Activated naive CD8-positive, alpha-beta T cell treated with anti-CD3 and anti-CD28 coated beads, Interleukin-2, amount 10 ng/mL, durations not matched to agents 7 days and 5 days (primary cell): ENCODE measurements at regions not wholly inside any gene's neighbourhood (a gene's known extent, or its start where the extent isn't known, plus 50 kb on each side); places are given as distances from the start of the nearest gene placed in this dataset.
"Not testable (repeated sequence)": the region's sequence is repeated elsewhere in the genome, so short reads cannot be mapped to it uniquely, and the experiment has no call there.

Source experiments
- ATAC-seq: fragments of 150-1000 bp; cut with Tn5 transposase; one replicate; pipeline ENCODE4 v1.10.0; 2021; ENCODE audit warnings: low read depth, moderate library complexity
- POLR2A ChIA-PET: fragments of 350-600 bp; sonication (Branson Sonifier 250); formaldehyde crosslinking; loops from one replicate; lab custom pipeline; 2021; ENCODE audit warnings: antibody characterized with exemption; lab: Charles Lee
- DNase-seq: peaks from one replicate; pipeline ENCODE4 v3.0.0; 2021
- H3K27ac Mint-ChIP-seq: one replicate; pipeline ENCODE4 v1.8.0; 2022; ENCODE audit warnings: mild to moderate bottlenecking, mixed read lengths
- H3K27me3 Mint-ChIP-seq: one replicate; pipeline ENCODE4 v1.8.0; 2022; ENCODE audit warnings: mild to moderate bottlenecking, moderate library complexity, mixed read lengths
- H3K36me3 Mint-ChIP-seq: one replicate; pipeline ENCODE4 v1.8.0; 2021; ENCODE audit warnings: mild to moderate bottlenecking, mixed read lengths
- H3K4me1 Mint-ChIP-seq: one replicate; pipeline ENCODE4 v1.8.0; 2021; ENCODE audit warnings: mixed read lengths
- H3K4me3 Mint-ChIP-seq: one replicate; pipeline ENCODE4 v1.8.0; 2022; ENCODE audit warnings: mild to moderate bottlenecking, moderate library complexity, mixed read lengths
- H3K9me3 Mint-ChIP-seq: one replicate; pipeline ENCODE4 v1.8.0; 2021; ENCODE audit warnings: mixed read lengths

DNA sequence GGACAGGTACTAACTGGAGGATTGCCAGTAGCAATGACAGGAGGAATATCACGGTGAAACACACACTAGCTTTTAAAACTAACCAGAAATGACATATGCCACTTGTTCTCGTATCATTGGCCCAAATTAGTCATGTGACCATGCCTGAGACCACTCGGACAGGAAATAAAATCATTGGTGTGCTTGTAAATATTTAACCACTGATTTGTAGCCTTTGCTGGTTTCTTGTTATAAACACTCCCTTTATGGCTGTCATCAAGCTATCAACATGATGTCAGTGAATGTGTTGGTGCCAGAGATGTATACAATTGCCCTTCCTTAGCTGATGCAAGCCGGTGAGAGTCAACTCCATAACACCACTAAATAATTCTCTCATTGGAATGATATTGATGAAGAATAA is 123.7 kb upstream of the ANKH start:
- Mint-ChIP-seq H3K4me3 (no peak overlapping the region), H3K27me3 (peaks cover 7% of the 10 kb centered on the region), H3K27ac (no peak overlapping the region), H3K4me1 (peaks cover 17% of the 10 kb centered on the region), H3K36me3 (peaks cover 7% of the 10 kb centered on the region), H3K9me3 (peaks cover 8% of the 10 kb centered on the region)
- ATAC-seq (no peak), DNase-seq (no peak)
- POLR2A ChIA-PET = no interaction called here

DNA sequence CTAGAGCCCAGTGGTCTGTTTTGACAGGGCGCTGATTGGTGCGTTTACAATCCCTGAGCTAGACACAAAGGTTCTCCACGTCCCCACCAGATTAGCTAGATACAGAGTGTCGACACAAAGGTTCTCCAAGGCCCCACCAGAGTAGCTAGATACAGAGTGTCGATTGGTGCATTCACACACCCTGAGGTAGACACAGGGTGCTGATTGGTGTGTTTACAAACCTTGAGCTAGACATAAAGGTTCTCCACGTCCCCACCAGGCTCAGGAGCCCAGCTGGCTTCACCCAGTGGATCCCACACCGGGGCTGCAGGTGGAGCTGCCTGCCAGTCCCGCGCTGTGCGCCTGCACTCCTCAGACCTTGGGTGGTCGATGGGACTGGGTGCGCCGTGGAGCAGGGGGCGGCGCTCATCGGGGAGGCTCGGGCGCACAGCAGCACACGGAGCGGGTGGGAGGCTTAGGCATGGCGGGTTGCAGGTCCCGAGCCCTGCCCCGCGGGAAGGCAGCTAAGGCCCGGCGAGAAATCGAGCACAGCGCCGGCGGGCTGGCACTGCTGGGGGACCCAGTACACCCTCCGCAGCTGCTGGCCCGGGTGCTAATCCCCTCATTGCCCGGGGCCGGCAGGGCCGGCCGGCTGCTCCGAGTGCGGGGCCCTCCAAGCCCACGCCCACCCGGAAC is 122.0 kb upstream of the ANKH start:
- ATAC-seq, H3K9me3 Mint-ChIP-seq, H3K27me3 Mint-ChIP-seq, DNase-seq, H3K36me3 Mint-ChIP-seq: not testable (repeated sequence)
- H3K4me1 Mint-ChIP-seq = peaks cover 14% of the 10 kb centered on the region
- peak overlapping the region; percentile 94 for H3K27ac Mint-ChIP-seq
- POLR2A ChIA-PET = interaction anchor here (0.7 to 1.8 kb wide), 3 partner anchors 90 to 123 kb away, joined by 4 to 6 read pairs (median 4); partner anchors contain the start of gene ANKH
- H3K4me3 Mint-ChIP-seq = peak overlapping the region; percentile 88

DNA sequence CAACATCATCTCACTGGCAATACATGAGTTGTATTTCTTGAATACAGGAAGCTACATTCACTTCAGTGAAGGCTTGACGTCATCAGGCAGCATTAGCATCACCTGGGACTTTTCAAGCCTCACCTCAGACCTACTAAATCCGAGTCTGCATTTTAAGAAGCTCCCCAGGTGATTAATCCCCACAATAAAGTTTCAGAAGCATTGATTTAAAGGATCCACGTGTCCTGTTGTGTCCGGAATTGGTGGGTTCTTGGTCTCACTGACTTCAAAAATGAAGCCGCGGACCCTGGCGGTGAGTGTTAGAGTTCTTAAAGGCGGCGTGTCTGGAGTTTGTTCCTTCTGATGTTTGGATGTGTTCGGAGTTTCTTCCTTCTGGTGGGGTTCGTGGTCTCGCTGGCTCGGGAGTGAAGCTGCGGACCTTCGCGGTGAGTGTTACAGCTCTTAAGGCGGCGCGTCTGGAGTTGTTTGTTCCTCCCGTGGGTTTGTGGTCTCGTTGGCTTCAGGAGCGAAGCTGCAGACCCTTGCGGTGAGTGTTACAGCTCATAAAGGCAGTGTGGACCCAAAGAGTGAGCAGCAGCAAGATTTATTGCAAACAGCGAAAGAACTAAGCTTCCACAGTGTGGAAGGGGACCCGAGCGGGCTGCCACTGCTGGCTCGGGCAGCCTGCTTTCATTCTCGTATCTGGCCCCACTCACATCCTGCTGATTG is 121.3 kb upstream of the ANKH start:
- H3K27me3 Mint-ChIP-seq, H3K36me3 Mint-ChIP-seq, H3K9me3 Mint-ChIP-seq: not testable (repeated sequence)
- Mint-ChIP-seq H3K4me1 (peaks cover 11% of the 10 kb centered on the region), H3K27ac (peak overlapping the region; percentile 94), H3K4me3 (peak overlapping the region; percentile 88)
- DNase-seq (peak; percentile 60), ATAC-seq (peak; percentile 97)
- POLR2A ChIA-PET = interaction anchor here (0.7 to 1.8 kb wide), 8 partner anchors 9 to 627 kb away, joined by 3 to 7 read pairs (median 4); partner anchors contain the start of gene ANKH

DNA sequence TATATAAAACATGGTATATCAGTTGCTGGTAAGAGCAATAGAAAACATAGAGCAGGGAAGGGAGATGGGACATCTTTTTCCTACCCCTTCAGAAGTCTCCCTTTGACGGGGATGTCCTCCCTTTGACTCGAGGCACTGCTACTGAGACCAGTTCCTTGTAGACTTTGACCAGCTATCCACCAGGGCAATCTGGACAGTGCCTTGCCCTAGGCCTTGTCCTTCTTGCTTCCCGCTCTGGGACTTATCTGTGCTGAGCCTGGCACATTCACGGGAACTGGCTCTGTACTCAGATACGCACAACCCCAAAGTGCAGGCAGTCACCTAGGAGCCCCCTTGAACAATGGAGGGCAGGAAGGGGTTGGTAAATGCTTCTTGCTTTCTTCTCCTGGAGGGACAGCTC is 116.6 kb upstream of the ANKH start:
- Mint-ChIP-seq H3K36me3 (no peaks in the 10 kb centered on the region), H3K4me1 (peaks cover 27% of the 10 kb centered on the region), H3K27ac (no peak overlapping the region), H3K9me3 (no peaks in the 10 kb centered on the region), H3K27me3 (no peaks in the 10 kb centered on the region), H3K4me3 (no peak overlapping the region)
- no peak for ATAC-seq
- POLR2A ChIA-PET = no interaction called here
- DNase-seq = no peak

DNA sequence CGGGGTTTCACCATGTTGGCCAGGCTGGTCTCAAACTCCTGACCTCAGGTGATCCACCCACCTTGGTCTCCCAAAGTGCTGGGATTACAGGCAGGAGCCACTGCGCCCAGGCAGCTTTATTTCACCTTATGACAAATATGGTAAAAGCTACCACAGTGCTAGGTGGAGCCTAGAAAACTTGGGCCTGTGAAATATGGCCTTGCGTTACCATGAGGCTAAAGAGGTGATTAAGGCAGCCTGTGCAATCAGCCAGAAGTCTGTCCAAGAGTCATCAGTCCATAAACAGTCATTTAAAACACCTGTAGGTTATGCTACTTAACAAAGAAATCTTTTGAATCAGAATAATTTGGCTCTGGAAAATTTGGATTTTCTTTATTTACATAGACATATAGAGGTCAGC is 114.8 kb upstream of the ANKH start:
- Mint-ChIP-seq H3K4me1 (peaks cover 18% of the 10 kb centered on the region), H3K36me3 (no peaks in the 10 kb centered on the region), H3K4me3 (no peak overlapping the region), H3K27ac (no peak overlapping the region), H3K27me3 (no peaks in the 10 kb centered on the region), H3K9me3 (peaks cover 3% of the 10 kb centered on the region)
- ATAC-seq (no peak), DNase-seq (no peak)
- POLR2A ChIA-PET = no interaction called here

DNA sequence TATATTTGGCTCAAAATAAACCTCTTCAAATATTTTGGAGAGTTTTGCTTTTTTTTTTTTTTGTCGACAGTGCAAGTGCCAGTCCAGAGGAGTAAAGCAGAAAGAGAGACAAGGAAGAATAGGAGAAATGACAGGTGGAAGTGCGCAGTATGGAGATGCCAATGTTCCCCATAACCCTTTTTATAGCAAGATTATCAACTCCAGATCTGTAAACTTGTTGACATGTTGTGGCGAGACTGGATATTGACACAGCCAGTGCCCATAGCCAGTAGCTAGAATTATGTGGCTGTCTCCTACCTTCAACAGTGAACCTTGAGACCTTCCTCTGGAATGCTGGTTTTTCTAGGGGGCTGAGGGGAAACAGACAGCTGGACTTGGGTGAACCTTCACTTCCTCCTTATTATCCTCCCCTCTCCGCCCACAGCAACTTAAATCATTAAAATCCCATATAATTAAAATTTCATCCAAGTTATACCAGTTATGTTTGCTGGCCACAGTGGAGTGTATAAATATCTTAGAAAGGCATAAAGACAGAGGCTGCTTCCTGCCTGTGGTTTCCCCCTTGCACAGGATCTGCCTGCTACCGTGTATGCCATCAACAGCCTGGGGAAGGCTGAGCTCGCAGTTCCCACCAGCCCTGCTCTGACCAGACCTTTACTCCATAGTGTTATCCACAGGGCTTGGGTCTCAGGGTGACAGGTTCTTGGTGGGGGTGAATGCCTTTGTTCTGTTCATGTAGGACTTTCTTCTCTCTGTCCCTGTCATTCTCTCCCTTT is 112.3 kb upstream of the ANKH start:
- Mint-ChIP-seq H3K9me3 (peaks cover 7% of the 10 kb centered on the region), H3K4me1 (peaks cover 18% of the 10 kb centered on the region), H3K27ac (no peak overlapping the region), H3K36me3 (no peaks in the 10 kb centered on the region), H3K27me3 (no peaks in the 10 kb centered on the region), H3K4me3 (peak overlapping the region; percentile 11)
- POLR2A ChIA-PET = interaction anchor here (1.0 kb wide), 1 partner anchor 9 kb away, joined by 7 read pairs; no protein-coding TSS in a partner anchor
- ATAC-seq (peak; percentile 97), DNase-seq (no peak)

DNA sequence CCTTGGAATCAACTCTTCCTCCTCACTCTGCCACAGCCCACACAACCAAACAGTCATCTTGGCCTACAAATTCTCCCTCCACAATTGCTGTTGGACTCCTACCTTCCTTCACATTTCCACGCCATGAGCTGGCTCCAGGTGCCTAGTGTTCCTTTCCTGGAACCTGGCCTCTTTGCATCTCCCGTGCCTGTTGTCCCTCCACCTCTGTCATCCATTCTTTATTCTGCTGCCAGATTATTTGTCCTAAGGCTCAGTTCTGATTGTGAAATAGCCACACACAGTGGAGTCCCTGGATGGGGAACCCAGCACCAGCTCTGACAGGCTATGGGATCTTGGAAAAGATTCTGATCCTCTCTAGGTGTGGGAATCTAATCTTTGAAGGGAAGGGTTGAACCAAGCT is 109.1 kb upstream of the ANKH start:
- H3K27me3 Mint-ChIP-seq = no peaks in the 10 kb centered on the region
- H3K27ac Mint-ChIP-seq = no peak overlapping the region

DNA sequence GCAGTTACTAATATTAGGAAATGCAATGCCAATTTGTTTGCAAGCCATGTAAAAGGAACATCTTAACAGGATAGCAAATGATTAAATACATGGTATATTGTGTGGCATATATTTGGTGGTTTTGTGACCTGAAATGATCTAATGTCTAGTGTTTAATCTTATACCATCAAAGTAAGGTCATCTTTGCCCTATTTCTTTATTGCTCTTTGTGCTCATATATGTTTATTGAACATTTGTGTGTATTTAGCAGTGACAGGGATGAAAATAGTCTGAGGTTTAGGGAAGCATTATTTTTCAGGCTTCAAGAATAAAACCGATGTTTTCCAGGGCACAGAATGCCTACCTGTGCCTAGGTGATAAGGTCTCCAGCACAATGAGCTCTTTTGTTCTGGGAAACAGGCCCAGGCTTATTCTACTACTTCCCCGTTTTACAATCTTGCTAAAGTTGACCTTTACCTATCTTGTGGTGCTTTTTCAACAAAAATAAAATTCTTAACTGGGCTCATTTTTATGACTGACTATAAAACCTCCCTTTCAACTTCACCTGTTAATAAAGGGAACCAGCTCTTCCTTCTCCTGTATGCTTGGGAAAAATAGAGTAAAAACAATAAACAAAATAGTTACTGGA is 105.6 kb upstream of the ANKH start:
- no peak overlapping the region for H3K27ac Mint-ChIP-seq
- no peak for ATAC-seq
- H3K4me1 Mint-ChIP-seq = no peaks in the 10 kb centered on the region
- POLR2A ChIA-PET = no interaction called here
- no peak for DNase-seq
- H3K36me3 Mint-ChIP-seq = no peaks in the 10 kb centered on the region
- no peak overlapping the region for H3K4me3 Mint-ChIP-seq
- H3K9me3 Mint-ChIP-seq = peaks cover 7% of the 10 kb centered on the region
- H3K27me3 Mint-ChIP-seq = peaks cover 9% of the 10 kb centered on the region

More for the DNA sequence above, 109.1 kb upstream of the ANKH start:
- DNase-seq (no peak), ATAC-seq (no peak)
- no peak overlapping the region for H3K4me3 Mint-ChIP-seq
- peaks cover 18% of the 10 kb centered on the region for H3K4me1 Mint-ChIP-seq
- H3K36me3 Mint-ChIP-seq = no peaks in the 10 kb centered on the region
- H3K9me3 Mint-ChIP-seq = peaks cover 7% of the 10 kb centered on the region
- POLR2A ChIA-PET = no interaction called here

DNA sequence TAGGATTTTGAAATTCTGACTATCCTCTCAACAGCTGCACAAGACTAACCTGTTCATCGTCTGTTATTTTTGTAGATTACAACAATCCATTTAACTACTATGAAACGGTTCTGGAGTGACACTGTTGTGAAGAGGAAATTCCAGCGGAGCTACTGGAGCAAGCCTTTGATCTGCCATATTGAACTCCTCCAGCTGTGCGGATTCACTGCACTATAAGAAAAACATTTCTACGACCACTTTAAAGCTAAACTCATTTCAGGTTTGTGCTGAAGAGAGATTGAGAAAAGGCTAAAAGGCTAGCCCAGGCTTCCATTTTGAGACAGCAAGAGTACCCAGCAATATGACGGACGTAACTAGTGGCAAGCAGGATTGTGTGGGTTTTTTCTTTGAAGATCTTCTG is 104.9 kb upstream of the ANKH start:
- H3K27ac Mint-ChIP-seq = no peak overlapping the region
- H3K36me3 Mint-ChIP-seq = no peaks in the 10 kb centered on the region
- H3K4me1 Mint-ChIP-seq = no peaks in the 10 kb centered on the region
- POLR2A ChIA-PET = no interaction called here
- ATAC-seq (no peak), DNase-seq (no peak)
- H3K4me3 Mint-ChIP-seq = no peak overlapping the region
- H3K27me3 Mint-ChIP-seq = peaks cover 9% of the 10 kb centered on the region
- peaks cover 6% of the 10 kb centered on the region for H3K9me3 Mint-ChIP-seq

DNA sequence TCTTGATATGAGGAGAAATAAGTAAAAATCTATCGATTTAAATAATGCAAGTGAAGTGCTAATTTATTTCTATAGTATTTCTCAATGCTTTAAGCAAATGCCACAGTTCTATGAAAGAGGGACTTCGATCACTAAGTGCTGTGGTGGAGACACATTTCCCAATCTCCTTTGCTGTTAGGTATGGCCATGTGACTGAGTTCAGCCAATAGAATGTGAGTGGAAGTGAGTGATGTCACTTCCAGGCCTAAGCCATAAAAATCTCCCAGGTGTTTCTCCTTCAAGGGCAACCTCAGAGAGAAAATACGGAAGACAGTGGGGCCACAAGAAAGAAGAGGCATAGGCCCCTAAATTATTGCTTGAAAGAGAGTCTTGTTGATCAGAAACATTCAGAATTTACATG is 100.3 kb upstream of the ANKH start:
- no peak for DNase-seq
- H3K27me3 Mint-ChIP-seq = peaks cover 11% of the 10 kb centered on the region
- no peaks in the 10 kb centered on the region for H3K4me1 Mint-ChIP-seq
- no peak overlapping the region for H3K27ac Mint-ChIP-seq
- no peak overlapping the region for H3K4me3 Mint-ChIP-seq
- no peaks in the 10 kb centered on the region for H3K36me3 Mint-ChIP-seq
- peaks cover 2% of the 10 kb centered on the region for H3K9me3 Mint-ChIP-seq
- POLR2A ChIA-PET = no interaction called here
- no peak for ATAC-seq

DNA sequence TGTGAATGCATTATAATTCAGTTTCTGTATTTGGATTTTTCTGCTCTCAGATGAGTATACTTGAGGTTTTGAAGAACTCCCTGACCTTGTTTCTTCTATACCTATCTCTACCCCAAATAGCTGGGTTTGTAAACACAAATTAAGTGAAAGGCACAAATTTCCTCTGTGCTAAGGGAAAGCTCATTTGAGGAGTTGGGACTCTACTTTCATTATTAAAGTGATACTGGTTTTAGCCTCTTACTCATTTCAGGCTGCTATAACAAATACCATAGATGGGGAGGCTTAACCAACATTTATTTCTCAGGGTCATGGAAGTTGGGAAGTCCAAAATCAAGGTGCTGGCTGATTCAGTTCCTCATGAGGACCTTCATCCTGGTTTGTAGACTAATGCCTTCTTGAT is 97.2 kb upstream of the ANKH start:
- POLR2A ChIA-PET = no interaction called here
- no peak for ATAC-seq
- DNase-seq = no peak
- Mint-ChIP-seq H3K27me3 (peaks cover 10% of the 10 kb centered on the region), H3K4me3 (no peak overlapping the region), H3K36me3 (no peaks in the 10 kb centered on the region), H3K4me1 (no peaks in the 10 kb centered on the region), H3K9me3 (peaks cover 2% of the 10 kb centered on the region), H3K27ac (no peak overlapping the region)

DNA sequence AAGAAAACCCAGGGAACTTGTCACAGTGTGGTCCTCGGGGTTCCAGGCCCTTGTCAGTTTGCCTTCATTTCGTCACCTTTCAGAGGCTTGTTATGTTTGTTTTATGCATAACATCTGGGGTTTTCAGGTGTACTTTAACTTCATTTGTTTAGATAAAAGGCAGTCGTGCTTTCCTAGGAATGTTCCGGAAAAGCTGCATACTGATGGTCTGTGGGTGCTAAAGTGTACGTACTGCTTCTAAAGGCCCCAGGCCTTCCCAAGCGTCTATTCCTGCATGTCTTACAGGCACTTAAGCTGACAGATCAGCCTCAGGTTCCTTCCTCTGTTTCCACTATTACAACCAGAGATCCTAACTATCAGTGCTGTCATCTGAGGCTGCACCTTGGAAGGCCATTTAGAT is 95.6 kb upstream of the ANKH start:
- POLR2A ChIA-PET = no interaction called here
- Mint-ChIP-seq H3K9me3 (peaks cover 2% of the 10 kb centered on the region), H3K4me1 (peaks cover 2% of the 10 kb centered on the region), H3K36me3 (no peaks in the 10 kb centered on the region), H3K4me3 (no peak overlapping the region), H3K27me3 (peaks cover 4% of the 10 kb centered on the region), H3K27ac (no peak overlapping the region)
- DNase-seq (no peak), ATAC-seq (no peak)

DNA sequence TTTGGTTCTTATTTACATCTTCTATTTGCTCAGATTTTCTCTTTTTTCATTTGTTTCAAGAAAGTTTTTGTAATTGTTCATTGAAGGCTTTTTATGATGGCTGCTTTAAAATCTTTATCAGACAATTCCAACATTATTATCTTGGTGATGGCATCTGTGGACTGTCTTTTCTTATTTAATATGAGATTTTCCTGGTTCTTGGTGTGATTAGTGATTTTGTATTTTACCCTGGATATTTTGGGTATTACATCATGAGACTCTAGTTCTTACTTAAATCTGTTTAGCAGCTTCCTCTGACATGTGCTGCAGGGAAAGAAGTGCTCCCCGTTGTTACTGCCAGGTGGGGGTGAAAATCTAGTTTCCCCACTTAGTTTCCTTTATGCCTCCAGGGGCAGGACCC is 94.2 kb upstream of the ANKH start:
- no peak for ATAC-seq
- no peak for DNase-seq
- H3K9me3 Mint-ChIP-seq = no peaks in the 10 kb centered on the region
- H3K27ac Mint-ChIP-seq = no peak overlapping the region
- POLR2A ChIA-PET = interaction anchor here (0.6 kb wide), 1 partner anchor 52 kb away, joined by 5 read pairs; no protein-coding TSS in a partner anchor
- H3K27me3 Mint-ChIP-seq = peaks cover 2% of the 10 kb centered on the region
- H3K4me3 Mint-ChIP-seq = no peak overlapping the region
- peaks cover 2% of the 10 kb centered on the region for H3K4me1 Mint-ChIP-seq
- no peaks in the 10 kb centered on the region for H3K36me3 Mint-ChIP-seq
